Kidney epithelial cell (primary cell): ENCODE measurements at regions not wholly inside any gene's neighbourhood (a gene's known extent, or its start where the extent isn't known, plus 50 kb on each side); places are given as distances from the start of the nearest gene placed in this dataset.

Experiments
- DNase-seq: peaks from one replicate; pipeline ENCODE4 v3.0.0-alpha.2; 2010; ENCODE audit warnings: low read depth
- H3K27me3 ChIP-seq: 2 replicates; pipeline ENCODE4 v1.6.0; 2011; ENCODE audit warnings: low read length; ENCODE audit not compliant: control insufficient read depth, insufficient read depth
- H3K36me3 ChIP-seq: 2 replicates; pipeline ENCODE4 v1.5.1; 2011; ENCODE audit warnings: low read length; ENCODE audit not compliant: control insufficient read depth, insufficient read depth
- H3K4me3 ChIP-seq: 2 replicates; pipeline ENCODE4 v1.5.1; 2011; ENCODE audit warnings: low read depth, mild to moderate bottlenecking, control low read depth, low read length
- CTCF ChIP-seq: IDR thresholded peaks from 2 replicates; pipeline ENCODE4 v1.5.1; 2011; ENCODE audit warnings: mild to moderate bottlenecking, moderate library complexity, low read length, control low read depth, inconsistent platforms; ENCODE audit not compliant: insufficient read depth, poor library complexity, severe bottlenecking

- DNase-seq, result no peak
- no peaks in the 10 kb centered on the region for H3K36me3 ChIP-seq
- H3K4me3 ChIP-seq, result no peak overlapping the region
Observed at GRCh38 chr1:101122452-101123166, 97.0 kb upstream of the DPH5 start.

GRCh38 chr1:101121975-101122374 lies 96.4 kb upstream of the DPH5 start:
- DNase-seq, result no peak
- Histone ChIP-seq H3K4me3 (no peak overlapping the region), H3K27me3 (no peaks in the 10 kb centered on the region), H3K36me3 (no peaks in the 10 kb centered on the region)
- TF ChIP-seq CTCF, result no peak

More at GRCh38 chr1:101122452-101123166, 97.0 kb upstream of the DPH5 start:
- TF ChIP-seq CTCF, result no peak
- no peaks in the 10 kb centered on the region for H3K27me3 ChIP-seq

GRCh38 chr1:101121504-101121903 lies 95.9 kb upstream of the DPH5 start:
- DNase-seq, result no peak
- no peak for TF ChIP-seq CTCF
- H3K4me3 ChIP-seq, result no peak overlapping the region
- no peaks in the 10 kb centered on the region for H3K27me3 ChIP-seq
- no peaks in the 10 kb centered on the region for H3K36me3 ChIP-seq

- no peak for TF ChIP-seq CTCF
- no peak for DNase-seq
- no peaks in the 10 kb centered on the region for H3K27me3 ChIP-seq
- H3K36me3 ChIP-seq, result no peaks in the 10 kb centered on the region
- no peak overlapping the region for H3K4me3 ChIP-seq
Observed at GRCh38 chr1:101120868-101121267, 95.3 kb upstream of the DPH5 start.

- Histone ChIP-seq H3K27me3 (no peaks in the 10 kb centered on the region), H3K4me3 (no peak overlapping the region), H3K36me3 (no peaks in the 10 kb centered on the region)
- no peak for TF ChIP-seq CTCF
- DNase-seq, result no peak
Observed at GRCh38 chr1:101119289-101119688, 93.7 kb upstream of the DPH5 start.

- Histone ChIP-seq H3K4me3 (no peak overlapping the region), H3K27me3 (no peaks in the 10 kb centered on the region), H3K36me3 (no peaks in the 10 kb centered on the region)
- TF ChIP-seq CTCF, result no peak
- no peak for DNase-seq
Observed at GRCh38 chr1:101116006-101116405, 90.4 kb upstream of the DPH5 start.
